ENCODE measurements at regions not wholly inside any gene's neighbourhood (a gene's known extent, or its start where the extent isn't known, plus 50 kb on each side); places are given as distances from the start of the nearest gene placed in this dataset.

- DNase-seq (ENCODE audit: insufficient read length, low spot score) (no peak), FAIRE-seq (no peak)
- TF ChIP-seq CTCF (IDR thresholded peaks at IDR 0.05; ENCODE audit: insufficient read depth, missing control alignments), result no peak
These were observed 186.7 kb downstream of the IZUMO3 start for GRCh38 chr9:24359046-24359445.

DNA sequence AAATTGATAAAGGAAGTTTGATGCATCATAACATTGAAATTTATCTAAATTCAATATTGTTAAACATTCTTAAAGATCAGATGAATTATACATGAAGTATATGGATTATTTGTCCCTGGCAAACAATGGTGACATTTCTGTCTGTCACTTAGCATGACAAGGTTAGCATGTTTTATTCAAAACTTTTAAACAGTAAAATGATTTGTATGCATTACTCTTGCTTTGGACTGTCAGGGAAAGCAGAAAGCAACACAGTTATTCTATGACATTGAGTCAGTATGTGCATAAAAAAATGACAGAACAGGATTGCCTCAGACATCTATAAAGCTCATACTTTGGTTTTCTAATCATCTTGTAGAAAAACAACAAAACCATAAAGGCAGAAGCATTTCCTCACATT lies 193.7 kb downstream of the IZUMO3 start:
- TF ChIP-seq CTCF (IDR thresholded peaks at IDR 0.05; ENCODE audit: insufficient read depth, missing control alignments), result no peak
- DNase-seq (ENCODE audit: insufficient read length, low spot score), result no peak
- no peak for FAIRE-seq

DNA sequence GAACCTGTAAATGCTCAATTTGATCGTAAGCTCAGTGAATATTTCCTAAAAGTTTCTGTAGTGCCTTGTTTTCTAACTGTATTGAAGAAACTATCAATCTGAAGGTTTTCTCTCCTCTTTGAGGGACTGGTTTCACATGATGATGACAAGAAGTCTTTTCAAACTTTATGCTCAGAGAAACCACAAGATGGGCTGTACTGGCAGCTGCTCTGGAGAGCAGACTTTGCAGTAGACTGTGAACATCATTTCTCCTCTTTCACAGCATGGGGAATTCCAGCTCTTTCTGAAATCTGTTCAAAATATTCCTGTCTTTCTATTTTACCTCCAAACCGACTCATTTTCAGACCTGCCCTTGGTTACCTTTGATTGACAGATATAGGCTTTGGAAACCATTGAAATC lies 194.4 kb downstream of the IZUMO3 start:
- no peak for DNase-seq (ENCODE audit: insufficient read length, low spot score)
- no peak for FAIRE-seq
- TF ChIP-seq CTCF (IDR thresholded peaks at IDR 0.05; ENCODE audit: insufficient read depth, missing control alignments), result no peak

DNA sequence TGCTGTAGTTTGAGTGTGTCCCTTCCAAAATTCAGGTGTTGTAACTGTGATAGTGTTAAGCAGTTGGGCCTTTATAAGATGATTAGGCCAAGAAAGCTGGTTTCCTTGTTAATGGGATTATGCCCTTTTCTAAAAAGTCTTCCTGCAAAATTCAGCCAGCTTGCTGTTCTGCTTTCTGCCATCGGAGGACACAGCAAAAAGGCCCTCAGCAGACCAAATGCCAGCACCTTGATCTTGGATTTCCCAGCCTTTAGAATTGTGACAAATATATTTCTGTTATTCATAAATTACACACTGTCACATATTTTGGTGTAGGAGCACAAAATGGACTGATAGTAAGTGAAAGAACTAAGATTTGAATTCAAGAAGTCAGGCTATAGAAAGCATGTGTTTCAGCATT lies 203.2 kb downstream of the IZUMO3 start:
- TF ChIP-seq CTCF (IDR thresholded peaks at IDR 0.05; ENCODE audit: insufficient read depth, missing control alignments), result no peak
- no peak for FAIRE-seq
- no peak for DNase-seq (ENCODE audit: insufficient read length, low spot score)

GRCh38 chr9:24333629-24334028 lies 212.1 kb downstream of the IZUMO3 start:
- no peak for TF ChIP-seq CTCF (IDR thresholded peaks at IDR 0.05; ENCODE audit: insufficient read depth, missing control alignments)
- DNase-seq (ENCODE audit: insufficient read length, low spot score), result no peak
- no peak for FAIRE-seq

DNA sequence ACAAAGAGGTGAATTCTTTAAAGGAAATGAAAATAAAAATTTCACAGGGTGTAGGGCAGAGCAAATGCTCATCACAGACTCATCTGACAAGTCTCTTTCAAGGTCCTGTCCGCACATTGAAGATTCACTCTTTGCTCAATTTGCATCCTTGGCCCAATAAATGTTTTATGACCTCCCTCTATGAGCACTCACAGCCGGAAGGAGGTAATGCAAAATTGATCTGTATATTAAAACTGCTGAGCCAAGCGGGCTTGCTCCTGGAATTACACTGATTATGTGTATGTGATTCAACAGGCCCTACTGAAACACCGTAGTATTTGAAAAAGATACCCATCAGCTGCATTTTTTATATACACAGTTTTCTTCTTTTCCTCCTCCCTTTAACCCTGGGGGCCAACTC lies 246.8 kb downstream of the IZUMO3 start:
- DNase-seq (ENCODE audit: insufficient read length, low spot score) (no peak), FAIRE-seq (no peak)
- no peak for TF ChIP-seq CTCF (IDR thresholded peaks at IDR 0.05; ENCODE audit: insufficient read depth, missing control alignments)

DNA sequence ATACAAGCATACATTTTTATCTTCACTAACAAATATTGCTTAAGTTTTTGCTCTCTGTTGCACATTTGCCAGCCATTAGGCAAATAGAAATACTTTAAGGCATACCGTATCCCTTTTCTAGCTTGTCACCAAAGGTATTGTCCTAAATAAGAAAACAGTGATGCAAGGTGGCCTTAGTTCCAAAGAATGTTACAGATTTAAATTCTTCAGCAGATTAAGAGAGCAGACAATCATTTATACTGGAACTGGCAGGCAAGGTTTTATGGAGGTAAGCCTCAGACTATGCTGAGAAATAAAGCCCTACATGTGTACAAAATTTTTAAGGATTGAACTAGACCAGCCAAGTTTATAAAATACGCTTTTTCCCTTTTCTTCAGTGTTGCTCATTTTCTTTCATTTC lies 247.8 kb downstream of the IZUMO3 start:
- no peak for TF ChIP-seq CTCF (IDR thresholded peaks at IDR 0.05; ENCODE audit: insufficient read depth, missing control alignments)
- DNase-seq (ENCODE audit: insufficient read length, low spot score) (no peak), FAIRE-seq (peak; percentile 6)
